ENCODE measurements at regions not wholly inside any gene's neighbourhood (a gene's known extent, or its start where the extent isn't known, plus 50 kb on each side); places are given as distances from the start of the nearest gene placed in this dataset.
A peak's percentile ranks its signal among the peaks of the same experiment; 100 is the strongest.

DNA sequence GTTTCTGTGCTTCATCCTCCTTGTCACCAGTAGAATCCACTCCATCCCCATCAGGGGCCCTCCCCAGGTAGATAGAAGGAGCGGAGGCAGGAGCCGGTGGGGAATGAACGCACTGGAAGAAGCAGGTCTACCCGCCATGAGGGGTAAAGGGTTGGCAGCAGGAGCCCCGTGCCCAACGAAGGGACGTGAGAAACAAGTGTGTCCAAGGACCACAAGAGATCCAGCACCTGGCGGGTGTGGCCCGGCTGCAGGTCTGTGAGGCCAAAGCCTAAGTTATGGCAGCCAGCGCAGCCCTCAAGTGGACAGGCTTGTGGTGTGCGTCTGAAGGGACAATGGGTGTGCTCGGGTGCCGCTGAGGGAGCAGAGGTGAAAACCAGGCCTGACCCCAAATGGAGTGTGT lies 94.3 kb downstream of the IRX2 start:
- no peak for DNase-seq

DNA sequence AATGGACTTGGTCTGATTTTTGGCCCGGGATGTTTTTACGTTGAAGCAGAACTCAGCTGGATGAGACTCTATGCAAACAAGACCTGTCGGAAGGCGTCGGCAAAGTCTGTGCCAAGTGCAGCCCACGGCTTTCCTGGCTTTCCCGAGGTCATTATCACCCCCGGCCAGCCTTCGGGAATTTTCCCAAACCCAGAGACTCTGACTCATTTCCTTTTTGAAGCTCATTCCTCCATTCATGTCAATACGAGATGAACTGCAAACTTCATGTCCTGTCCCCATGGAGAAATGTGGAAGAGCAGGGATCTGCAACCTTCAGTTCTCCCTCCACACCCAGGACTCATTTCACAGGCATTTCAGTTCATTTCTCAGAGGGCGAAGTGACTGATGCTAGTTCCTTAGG lies 95.3 kb downstream of the IRX2 start:
- DNase-seq: no peak

DNA sequence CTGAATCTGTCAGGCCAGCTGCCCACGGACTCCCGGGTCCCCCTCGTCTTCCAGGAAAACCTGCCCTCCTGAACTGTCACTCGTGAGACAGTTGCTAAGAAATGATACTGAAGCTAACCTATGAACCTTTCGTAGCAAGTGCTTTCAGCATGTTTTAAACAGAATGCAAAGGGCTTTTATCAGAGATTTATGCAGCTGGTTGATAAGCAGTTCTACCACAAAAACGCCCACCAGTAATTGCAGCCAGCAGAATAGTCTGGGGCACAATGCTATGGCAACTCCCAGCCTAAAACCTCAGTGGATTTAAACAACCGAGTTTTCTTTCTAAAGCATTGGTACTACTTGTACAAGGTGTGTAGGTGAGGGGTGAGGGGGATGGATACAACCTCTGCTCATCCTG lies 97.5 kb downstream of the IRX2 start:
- DNase-seq: no peak

DNA sequence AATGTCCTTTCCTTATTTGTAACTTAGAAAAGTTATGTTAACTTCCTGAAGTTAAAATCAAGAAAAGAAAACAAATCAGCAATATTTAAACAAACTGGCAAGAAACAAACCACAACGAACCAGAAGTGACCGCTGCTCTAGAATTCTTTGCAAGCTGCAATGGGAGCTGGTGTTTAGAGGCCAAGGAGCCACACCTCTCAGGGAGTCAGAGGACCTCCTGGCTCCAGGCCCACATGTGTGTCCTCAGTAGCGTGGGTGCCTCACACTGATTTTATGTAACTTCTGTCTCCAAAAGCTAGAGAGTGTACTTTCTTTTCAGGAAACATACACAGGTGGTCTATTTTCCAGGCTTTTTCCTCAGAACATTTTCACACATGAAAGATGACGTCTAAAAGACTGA lies 100.4 kb downstream of the IRX2 start:
- DNase-seq: no peak

DNA sequence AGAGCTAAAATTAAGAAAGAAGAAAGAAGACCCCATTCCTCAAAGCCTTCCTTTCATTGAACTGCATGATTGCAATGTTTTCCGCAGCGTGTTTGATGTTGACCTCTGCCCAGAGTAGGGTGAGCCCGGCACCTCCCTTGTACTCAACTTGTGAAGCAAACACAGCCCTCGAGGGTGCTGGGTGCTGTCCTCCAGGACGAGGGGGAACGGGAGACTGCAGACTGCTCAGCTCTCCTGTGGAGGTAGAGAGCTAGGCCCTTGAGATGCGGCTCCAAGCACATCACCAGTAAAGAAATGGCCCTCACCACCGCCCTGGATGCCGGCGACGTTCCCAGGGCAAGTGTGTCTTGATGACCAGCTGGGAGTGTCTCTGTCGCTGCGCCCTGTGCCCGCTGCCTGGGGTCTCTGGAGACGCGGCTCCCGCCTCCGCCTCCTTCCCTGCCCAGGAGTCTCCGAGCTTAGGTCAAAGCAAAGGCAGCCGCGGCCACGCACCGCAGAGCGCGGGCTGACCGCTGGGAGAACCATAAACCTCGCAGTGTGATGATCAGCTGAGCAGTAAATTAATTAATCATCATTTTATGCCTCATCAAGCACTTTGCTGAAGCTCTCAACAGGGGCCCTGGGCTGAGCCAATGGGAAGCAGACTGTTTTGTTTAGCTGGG lies 108.7 kb downstream of the IRX2 start:
- DNase-seq: peak; percentile 56

DNA sequence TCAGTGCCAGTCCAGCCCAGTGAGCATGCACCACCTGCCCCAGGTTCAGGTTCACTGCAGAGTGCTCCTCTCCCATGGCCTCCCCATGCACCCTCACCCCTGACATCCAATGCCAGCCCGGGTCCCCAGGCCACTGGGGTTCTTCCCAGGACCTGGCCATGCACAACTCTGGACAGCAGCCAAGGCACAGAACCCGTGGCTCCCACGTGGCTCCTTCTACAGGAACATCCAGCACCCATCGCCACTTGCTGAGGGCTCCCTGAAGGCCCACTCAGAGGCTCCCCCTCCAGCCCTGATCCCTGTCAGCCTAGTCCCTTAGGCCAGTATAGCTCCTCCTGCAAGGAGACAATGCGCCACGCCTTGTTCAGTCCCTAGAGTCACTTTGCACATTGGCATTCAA lies 110.8 kb downstream of the IRX2 start:
- DNase-seq: no peak

DNA sequence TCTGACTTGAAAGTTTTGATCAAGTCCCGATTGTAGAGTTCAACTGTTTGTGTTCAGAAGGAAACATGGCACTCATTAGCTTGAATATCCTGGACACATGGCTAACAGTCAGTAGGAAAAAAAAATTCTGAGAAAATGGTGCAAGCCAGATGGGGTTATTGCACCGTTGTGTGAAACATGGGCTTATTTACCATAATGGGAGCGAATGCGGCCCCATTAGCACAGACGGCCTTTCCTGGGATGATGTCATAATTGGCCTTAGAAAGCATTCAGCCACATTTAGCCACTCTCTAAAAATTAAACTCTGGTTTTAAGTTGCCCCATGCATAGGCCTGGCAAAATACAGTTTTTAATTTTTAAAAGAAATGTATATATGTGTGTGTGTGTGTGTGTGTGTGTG lies 112.1 kb downstream of the IRX2 start:
- DNase-seq: no peak

DNA sequence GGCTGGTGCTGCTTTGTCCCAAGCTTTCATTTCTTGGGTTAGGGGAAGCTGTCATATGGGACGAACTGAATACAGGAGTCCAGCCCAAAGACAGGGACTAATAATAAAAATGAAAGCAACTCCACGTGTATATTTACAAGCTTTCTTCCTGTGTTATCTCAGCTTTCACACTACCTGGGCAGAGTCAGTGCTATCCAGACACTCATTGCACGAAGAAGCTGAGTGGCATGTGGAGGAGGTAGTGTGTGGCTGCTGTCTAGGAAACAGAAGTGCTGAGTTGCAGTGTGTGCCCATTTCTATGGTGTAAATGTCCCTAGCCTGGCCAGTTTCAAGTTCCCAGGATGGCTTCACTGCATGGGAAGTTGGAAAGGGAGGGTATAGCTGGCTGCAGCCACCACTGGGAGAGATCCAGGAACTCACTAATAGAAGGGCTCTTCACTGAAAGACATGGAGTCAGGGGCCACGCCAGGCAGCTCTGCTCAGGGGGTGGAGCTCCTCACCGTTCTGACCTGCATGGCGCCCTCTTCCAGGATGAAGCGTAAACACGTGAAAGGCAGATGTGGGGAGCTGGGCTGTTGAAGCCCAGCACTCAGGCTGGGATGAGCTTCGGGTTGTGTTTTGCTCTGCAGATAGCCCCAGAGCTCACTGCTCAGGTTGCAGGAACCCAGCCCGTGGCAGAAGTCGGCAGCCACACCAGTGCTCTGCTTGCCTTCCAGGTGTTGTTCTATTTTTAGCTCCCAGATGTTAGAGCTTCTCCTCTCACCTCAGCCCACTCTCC lies 116.9 kb downstream of the IRX2 start:
- DNase-seq: no peak

DNA sequence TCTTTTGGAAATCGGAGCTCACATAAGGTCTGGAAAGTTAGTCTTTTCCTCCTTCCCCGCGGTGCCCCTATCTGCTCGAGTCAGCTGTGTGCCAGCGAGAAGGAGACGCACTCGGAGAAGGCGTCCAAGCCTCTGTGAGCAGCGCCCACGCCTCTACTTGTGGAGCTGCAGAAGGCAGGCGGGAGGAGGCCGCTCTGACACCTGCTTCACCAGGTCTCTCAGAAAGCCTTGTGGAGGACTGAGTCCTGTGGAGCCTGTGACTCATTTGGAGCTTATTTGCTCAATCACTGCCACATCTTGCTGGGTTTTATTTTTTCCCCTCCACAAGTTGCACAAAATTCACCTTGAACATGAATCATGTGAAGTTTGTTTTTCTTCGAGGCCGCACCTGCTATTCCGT lies 117.5 kb downstream of the IRX2 start:
- no peak for DNase-seq

DNA sequence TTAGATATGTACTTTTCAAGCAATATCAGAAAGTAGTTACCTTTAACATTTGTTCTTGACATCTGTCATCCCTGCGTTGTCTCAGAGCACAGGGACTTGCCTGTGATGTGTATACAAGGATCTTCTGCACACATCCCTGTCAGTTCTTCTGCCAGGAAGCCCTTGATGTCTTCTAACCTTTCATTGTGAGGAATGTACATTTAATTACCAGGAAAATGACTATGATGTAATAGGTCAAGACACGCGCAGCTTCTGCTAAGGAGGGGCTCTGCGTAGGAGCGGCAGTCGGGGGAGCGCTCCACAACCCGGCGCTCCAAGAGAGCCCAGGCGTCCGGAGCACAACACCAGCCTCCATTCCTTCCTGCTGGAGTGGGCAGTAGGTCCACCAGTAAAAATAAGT lies 119.7 kb downstream of the IRX2 start:
- no peak for DNase-seq

DNA sequence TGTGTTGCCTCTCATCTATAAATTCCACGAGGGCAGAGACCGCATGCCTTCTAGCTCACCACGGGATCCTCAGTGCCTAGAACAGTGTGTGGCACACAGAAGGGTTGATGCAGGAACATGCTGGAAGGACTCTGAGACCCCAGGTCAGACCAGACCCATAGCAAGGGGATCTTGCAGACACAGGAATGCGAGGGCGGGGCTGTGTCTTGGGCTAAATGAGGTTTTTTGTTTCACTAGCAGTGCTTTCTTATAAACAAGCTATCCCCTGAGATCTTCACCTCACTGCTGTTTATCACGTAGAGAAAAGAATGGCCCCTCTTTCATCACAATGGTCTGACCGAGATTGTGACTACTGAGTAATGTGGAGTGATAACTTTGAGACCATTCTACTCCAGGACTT lies 122.4 kb downstream of the IRX2 start:
- no peak for DNase-seq

DNA sequence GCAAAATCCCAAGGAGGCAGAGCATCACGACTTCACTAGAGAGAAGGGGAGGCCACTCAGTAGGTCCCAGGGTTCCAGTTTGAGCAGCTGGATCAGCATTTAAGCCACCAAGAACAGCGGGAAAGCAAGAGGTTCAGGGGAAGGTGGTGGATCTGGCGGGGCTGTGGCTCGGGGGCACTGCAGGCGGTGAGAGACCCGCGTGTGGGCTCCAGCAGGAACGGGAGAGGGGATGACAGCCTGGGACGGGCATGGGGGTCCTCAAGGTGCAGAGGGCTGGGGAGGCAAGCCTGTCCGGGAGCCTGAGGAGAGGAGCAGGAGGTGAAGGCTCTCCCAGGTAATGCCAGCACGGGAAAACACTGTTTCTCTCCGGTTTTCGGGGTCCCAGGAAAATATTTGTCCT lies 123.6 kb downstream of the IRX2 start:
- no peak for DNase-seq

DNA sequence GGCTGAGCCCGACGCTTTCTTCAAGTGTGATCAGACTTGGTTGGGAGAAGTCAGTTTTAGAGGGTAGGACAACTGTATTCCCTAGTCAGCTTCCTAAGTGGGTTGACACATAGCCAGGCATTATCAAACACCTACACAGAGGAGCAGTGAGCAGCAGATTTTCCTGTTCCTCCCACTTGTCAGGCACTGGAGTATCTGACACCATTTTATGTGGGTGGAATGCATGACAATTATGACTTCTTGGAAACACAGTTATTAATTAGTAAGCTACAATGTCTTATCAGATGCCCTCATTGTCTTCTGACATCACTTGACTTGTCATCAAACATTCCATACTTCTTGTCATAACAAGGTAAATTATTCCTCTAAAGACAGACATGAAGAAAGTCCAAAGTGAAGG lies 124.9 kb downstream of the IRX2 start:
- DNase-seq: no peak

DNA sequence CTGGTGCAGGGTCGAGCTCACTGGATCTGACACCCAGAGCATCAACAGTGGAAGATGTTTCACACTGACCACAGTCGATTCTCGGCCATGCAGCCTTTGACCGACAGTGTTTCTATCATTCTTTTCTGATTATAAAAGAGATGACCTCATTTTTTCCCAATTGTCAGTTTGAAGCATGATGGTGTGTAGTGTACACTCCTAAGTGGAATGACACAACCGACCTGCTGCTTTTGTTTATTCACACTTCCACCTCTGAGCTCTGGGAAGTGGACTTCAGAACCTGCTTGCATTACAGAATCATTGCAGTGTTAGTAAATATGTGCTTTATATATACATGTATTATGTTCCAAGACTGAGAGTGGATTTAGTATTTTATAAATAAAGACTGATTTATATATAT lies 128.6 kb downstream of the IRX2 start:
- DNase-seq: no peak

DNA sequence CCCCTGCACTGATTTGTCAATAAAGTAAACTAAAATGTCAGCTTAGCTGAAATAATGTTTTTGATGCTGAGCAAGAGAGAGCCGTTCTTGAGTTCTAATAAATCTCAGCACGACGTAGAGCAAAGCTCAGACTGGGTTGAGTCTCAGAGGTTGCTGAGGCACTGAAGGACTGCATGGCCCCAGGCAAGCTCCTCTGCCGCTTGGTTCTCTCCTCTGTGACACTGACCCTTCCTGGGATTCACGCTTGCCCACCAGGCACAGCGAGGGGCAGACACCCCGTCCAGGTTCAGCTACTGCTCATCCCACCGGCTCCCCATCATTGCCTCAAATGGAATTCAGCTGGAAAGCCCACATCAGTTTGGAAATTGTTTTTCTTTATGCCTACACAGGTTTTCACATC lies 129.8 kb downstream of the IRX2 start:
- no peak for DNase-seq

DNA sequence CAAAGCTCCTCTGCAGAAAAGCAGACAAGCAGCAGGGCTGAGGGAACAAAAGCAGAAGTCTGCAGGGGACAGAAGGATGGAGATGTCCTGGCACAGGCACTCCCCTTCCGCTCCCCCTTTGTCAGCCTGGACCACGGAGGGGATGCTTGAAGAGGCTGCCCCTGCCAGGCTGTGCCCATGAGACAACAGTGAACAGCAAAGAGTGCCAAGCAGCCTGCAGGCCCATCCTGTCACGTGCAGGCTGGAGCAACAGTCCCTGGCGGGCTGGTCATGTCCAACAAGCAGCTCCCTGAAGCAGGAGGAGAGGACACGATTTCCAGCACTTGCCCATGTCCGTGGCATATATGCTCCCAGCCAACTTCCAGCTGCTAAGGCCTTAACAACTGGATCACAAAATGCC lies 132.3 kb downstream of the IRX2 start:
- no peak for DNase-seq

DNA sequence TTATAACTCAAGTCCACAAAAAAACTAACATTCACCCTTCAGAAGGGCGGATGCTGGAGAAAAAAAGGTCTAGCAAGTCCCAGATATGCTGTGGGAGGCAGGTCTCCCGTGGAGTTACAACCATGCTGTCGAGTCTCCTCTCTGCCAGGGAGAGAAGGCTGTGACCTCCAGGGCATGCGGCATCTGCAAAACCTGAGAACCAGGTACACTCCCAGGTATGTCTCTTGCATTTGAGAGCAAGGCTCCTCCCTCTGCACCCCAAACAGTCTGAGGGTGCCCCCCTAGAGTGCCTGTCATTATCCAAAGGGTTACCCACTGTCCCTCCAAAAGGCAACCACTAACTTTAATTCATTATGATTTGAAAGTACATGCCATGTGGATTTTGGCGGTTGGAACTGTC lies 134.0 kb downstream of the IRX2 start:
- no peak for DNase-seq

DNA sequence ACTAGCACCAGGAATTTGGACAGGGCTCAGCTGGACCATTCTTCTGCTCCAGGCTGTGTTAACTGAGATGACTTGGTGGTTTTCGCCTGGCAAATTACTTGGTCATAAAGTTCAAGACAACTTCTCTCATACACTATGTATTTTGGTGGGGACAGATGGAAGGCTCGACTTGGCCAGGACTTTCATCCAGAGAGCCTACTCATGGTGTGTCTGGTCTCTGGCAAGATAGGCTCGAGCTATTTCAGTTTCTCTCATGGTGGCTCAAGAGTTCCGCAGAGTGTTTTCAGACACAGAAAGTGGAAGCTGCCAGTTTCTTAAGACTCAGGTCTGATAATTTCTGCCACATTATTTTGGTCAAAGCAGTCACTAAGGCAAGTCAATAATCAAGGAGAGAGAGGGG lies 135.6 kb downstream of the IRX2 start:
- DNase-seq: no peak

DNA sequence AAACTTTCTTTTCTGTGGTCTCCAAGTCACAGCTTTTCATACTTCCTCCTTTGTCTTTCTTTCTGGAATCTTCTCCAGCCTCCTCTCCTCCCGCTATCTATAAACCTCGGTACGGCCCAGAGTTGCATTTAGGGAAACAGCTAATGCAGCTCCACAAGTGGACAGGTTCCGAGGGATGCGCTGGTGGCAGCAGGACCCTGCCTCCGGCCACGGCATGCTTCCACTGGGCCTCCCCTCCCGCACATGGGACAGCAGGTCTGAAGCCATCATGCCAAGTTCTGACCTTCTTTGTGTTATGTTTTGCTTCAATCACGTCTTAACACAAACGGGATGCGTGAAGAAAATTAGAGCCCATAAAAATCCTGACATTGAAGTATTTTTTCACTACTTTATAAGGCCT lies 136.9 kb downstream of the IRX2 start:
- DNase-seq: no peak

DNA sequence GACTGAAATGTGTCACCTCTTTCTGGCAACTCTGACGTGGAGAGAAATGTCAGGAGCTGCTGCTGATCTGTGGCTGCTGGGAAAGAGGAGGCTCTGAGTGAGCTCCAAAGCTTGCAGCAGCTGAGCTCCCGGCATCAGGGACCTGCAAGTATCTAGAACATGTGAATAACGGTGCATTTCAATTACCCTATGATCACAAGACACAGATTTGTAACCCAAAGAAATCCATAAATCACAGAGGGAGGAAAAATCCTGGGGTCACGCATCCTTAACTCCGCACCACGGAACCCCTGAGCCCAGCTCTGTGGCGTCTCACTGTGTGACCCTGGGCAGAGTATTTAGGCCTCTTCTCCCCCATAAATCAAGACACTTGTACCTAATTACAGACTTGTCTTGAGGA lies 139.8 kb downstream of the IRX2 start:
- no peak for DNase-seq

DNA sequence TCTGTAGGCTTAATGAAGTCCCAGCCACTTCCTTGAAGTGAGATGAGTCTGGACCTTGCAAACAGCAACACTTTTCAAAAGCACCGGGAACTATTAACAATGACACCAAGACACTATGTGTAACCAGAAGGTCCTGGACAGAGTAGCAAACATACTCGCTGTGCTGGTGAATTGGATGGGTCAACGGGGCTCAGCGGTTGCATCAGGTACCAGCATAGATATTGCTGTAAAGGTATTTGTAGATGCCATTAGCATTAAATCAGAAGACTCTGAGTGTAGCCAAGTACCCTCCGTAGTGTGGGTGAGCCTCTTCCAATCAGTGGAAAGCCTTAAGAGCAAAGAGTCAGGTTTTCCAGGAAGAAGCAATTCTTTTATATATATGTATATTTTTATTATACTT lies 140.5 kb downstream of the IRX2 start:
- no peak for DNase-seq

DNA sequence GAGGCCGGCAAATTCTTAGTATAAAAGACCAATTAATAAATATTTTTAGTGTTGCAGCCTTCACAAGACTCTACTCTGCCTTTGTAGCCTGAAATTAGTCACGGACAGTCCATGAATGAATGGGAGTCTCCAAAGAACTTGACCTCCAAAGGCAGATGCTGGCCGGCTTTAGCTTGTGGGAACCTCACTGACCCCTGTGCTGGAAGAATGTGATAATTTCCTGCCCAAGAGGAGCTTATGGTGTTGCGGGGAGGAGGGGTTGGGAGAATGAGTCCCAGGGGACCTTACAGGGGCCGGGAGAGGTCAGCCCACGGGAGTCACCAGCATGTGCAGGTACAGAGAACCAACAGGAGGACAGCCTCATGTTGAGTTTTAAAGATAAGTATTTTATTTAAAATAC lies 143.1 kb downstream of the IRX2 start:
- no peak for DNase-seq

DNA sequence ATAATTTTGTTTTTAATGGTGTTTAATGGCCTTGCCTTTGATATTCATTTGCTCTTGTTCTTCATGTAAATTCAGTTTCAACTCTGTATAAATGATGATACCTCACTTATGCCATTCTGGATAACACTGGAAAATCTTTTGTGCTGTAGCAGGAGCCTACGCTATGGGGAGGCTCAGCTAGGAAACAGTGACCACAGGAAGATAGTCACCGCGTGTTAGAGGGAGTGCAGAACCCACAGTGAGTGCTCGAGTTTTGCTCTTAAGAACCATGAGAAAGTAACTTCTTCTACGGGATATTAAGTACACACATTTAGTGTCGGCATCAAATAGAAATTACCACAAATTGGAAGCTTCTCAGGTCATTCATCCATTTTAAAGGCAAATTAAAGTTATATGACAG lies 143.9 kb downstream of the IRX2 start:
- DNase-seq: no peak

DNA sequence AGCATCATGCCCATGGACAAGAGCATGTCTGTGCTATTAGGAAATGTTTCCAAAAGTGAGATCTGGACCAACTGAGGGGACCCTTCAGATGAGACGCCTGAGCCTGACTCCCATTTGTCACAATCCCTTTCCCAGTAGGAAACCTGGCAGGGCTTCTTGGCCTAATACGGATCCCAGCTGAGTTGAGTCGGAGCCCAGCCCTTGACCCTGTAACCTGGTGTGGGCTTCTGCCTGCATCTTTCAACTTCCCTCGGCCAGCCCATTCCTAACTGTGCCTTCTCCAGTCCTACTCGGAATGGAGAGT lies 148.3 kb downstream of the IRX2 start:
- DNase-seq: no peak

Data from right kidney (tissue), 1 donor.